ENCODE measurements at regions not wholly inside any gene's neighbourhood (a gene's known extent, or its start where the extent isn't known, plus 50 kb on each side); places are given as distances from the start of the nearest gene placed in this dataset.
"Not testable (repeated sequence)": the region's sequence is repeated elsewhere in the genome, so short reads cannot be mapped to it uniquely, and the experiment has no call there.

DNA sequence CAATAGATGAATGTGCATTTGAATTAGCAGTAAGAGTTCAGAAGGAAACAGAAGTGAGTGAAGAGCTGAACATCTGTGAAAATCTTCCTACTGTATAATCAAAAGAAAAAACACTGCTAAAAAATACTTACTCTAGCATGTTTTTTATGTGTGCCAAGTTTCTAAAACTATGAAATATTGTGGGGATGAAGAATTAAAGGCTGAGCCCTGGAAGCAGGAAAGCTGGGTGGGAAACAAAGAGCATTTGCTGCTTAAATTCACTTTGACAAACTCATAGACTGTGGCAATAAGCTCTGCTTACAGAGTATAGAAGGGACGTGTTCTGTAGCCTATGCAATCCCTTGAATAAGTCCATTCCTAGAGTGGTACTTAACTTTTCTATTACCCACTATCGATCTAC, 261.7 kb downstream of the ANKRD50 start:
- no peak overlapping the region for H3K4me3 Mint-ChIP-seq
- CTCF ChIA-PET: no interaction called here
- no peaks in the 10 kb centered on the region for H3K36me3 Mint-ChIP-seq
- intact Hi-C loops (cut with micrococcal nuclease): no loop called here
- no peaks in the 10 kb centered on the region for H3K4me1 Mint-ChIP-seq (ENCODE audit: low read depth)
- no peak overlapping the region for H3K27ac Mint-ChIP-seq
- POLR2A ChIA-PET: no interaction called here
- H3K9me3 Mint-ChIP-seq: peaks cover 6% of the 10 kb centered on the region
- H3K27me3 Mint-ChIP-seq: peaks cover 2% of the 10 kb centered on the region
- no peak for DNase-seq

GRCh38 chr4:124454772-124455270, 257.7 kb downstream of the ANKRD50 start:
- intact Hi-C loops (cut with micrococcal nuclease): no loop called here
- Mint-ChIP-seq H3K36me3 (no peaks in the 10 kb centered on the region), H3K4me1 (ENCODE audit: low read depth) (no peaks in the 10 kb centered on the region), H3K4me3 (no peak overlapping the region), H3K9me3 (no peaks in the 10 kb centered on the region), H3K27ac (no peak overlapping the region), H3K27me3 (no peaks in the 10 kb centered on the region)
- CTCF ChIA-PET: no interaction called here
- POLR2A ChIA-PET: no interaction called here
- no peak for DNase-seq

GRCh38 chr4:124455671-124456070, 256.9 kb downstream of the ANKRD50 start:
- ChIA-PET CTCF (no interaction called here), POLR2A (no interaction called here)
- Mint-ChIP-seq H3K36me3 (no peaks in the 10 kb centered on the region), H3K9me3 (peaks cover 1% of the 10 kb centered on the region), H3K4me1 (ENCODE audit: low read depth) (no peaks in the 10 kb centered on the region), H3K4me3 (no peak overlapping the region), H3K27me3 (no peaks in the 10 kb centered on the region), H3K27ac (no peak overlapping the region)
- no peak for DNase-seq
- intact Hi-C loops (cut with micrococcal nuclease): no loop called here

- POLR2A ChIA-PET: no interaction called here
- Mint-ChIP-seq H3K9me3 (peaks cover 19% of the 10 kb centered on the region), H3K36me3 (no peaks in the 10 kb centered on the region), H3K27me3 (no peaks in the 10 kb centered on the region), H3K27ac (no peak overlapping the region), H3K4me1 (ENCODE audit: low read depth) (no peaks in the 10 kb centered on the region), H3K4me3 (no peak overlapping the region)
- no peak for DNase-seq
- intact Hi-C loops (cut with micrococcal nuclease): no loop called here
- CTCF ChIA-PET: no interaction called here
These were observed 253.2 kb downstream of the ANKRD50 start for GRCh38 chr4:124459196-124459940.

DNA sequence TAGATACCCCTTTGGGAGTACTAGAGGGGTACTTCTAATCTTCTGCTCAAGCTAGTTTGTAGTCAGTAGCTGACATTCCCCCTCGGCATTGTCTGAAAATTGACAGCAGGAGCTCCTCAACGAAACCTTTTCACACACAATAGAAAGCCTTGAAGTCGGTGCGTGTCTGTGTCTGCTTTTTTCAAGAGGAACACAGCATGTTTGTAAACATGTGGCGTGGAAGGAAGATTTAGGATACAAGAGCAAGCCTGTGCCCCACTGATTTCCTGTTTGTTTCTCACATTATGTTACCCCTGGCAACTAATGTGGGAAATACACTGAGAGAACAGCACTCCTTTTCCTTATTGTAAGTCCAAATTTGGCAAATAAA, 252.6 kb downstream of the ANKRD50 start:
- no peaks in the 10 kb centered on the region for H3K4me1 Mint-ChIP-seq (ENCODE audit: low read depth)
- peaks cover 19% of the 10 kb centered on the region for H3K9me3 Mint-ChIP-seq
- H3K27ac Mint-ChIP-seq: no peak overlapping the region
- H3K27me3 Mint-ChIP-seq: no peaks in the 10 kb centered on the region
- no peak for DNase-seq
- no peak overlapping the region for H3K4me3 Mint-ChIP-seq
- ChIA-PET CTCF (no interaction called here), POLR2A (no interaction called here)
- intact Hi-C loops (cut with micrococcal nuclease): no loop called here
- no peaks in the 10 kb centered on the region for H3K36me3 Mint-ChIP-seq

- H3K27me3 Mint-ChIP-seq; H3K4me3 Mint-ChIP-seq; CTCF ChIA-PET; POLR2A ChIA-PET; intact Hi-C loops (cut with micrococcal nuclease); H3K4me1 Mint-ChIP-seq (ENCODE audit: low read depth); DNase-seq; H3K36me3 Mint-ChIP-seq; H3K27ac Mint-ChIP-seq: not testable (repeated sequence)
- peaks cover 19% of the 10 kb centered on the region for H3K9me3 Mint-ChIP-seq
These were observed 250.9 kb downstream of the ANKRD50 start for GRCh38 chr4:124461592-124461991.

GRCh38 chr4:124462954-124463828, 249.3 kb downstream of the ANKRD50 start:
- CTCF ChIA-PET: no interaction called here
- DNase-seq: no peak
- Mint-ChIP-seq H3K4me3 (no peak overlapping the region), H3K27ac (no peak overlapping the region), H3K4me1 (ENCODE audit: low read depth) (no peaks in the 10 kb centered on the region), H3K9me3 (peaks cover 19% of the 10 kb centered on the region), H3K36me3 (no peaks in the 10 kb centered on the region), H3K27me3 (no peaks in the 10 kb centered on the region)
- intact Hi-C loops (cut with micrococcal nuclease): no loop called here
- POLR2A ChIA-PET: no interaction called here

GRCh38 chr4:124464836-124465235, 247.7 kb downstream of the ANKRD50 start:
- DNase-seq: no peak
- no peak overlapping the region for H3K4me3 Mint-ChIP-seq
- intact Hi-C loops (cut with micrococcal nuclease): no loop called here
- CTCF ChIA-PET: no interaction called here
- H3K4me1 Mint-ChIP-seq (ENCODE audit: low read depth): no peaks in the 10 kb centered on the region
- H3K27me3 Mint-ChIP-seq: no peaks in the 10 kb centered on the region
- H3K36me3 Mint-ChIP-seq: no peaks in the 10 kb centered on the region
- no peak overlapping the region for H3K27ac Mint-ChIP-seq
- POLR2A ChIA-PET: no interaction called here
- H3K9me3 Mint-ChIP-seq: peaks cover 19% of the 10 kb centered on the region

- ChIA-PET POLR2A (no interaction called here), CTCF (no interaction called here)
- no peaks in the 10 kb centered on the region for H3K36me3 Mint-ChIP-seq
- no peaks in the 10 kb centered on the region for H3K27me3 Mint-ChIP-seq
- intact Hi-C loops (cut with micrococcal nuclease): no loop called here
- H3K4me3 Mint-ChIP-seq: no peak overlapping the region
- peaks cover 7% of the 10 kb centered on the region for H3K9me3 Mint-ChIP-seq
- DNase-seq: no peak
- no peak overlapping the region for H3K27ac Mint-ChIP-seq
- no peaks in the 10 kb centered on the region for H3K4me1 Mint-ChIP-seq (ENCODE audit: low read depth)
These were observed 244.2 kb downstream of the ANKRD50 start for GRCh38 chr4:124468360-124468759.

- H3K36me3 Mint-ChIP-seq: no peaks in the 10 kb centered on the region
- peaks cover 11% of the 10 kb centered on the region for H3K9me3 Mint-ChIP-seq
- POLR2A ChIA-PET: no interaction called here
These were observed 242.6 kb downstream of the ANKRD50 start for GRCh38 chr4:124469981-124470380.

GRCh38 chr4:124478470-124478869, 234.1 kb downstream of the ANKRD50 start:
- no peak for DNase-seq
- CTCF ChIA-PET: no interaction called here
- intact Hi-C loops (cut with micrococcal nuclease): no loop called here
- Mint-ChIP-seq H3K4me1 (ENCODE audit: low read depth) (no peaks in the 10 kb centered on the region), H3K4me3 (no peak overlapping the region), H3K36me3 (no peaks in the 10 kb centered on the region), H3K27me3 (no peaks in the 10 kb centered on the region), H3K27ac (no peak overlapping the region), H3K9me3 (peaks cover 4% of the 10 kb centered on the region)
- POLR2A ChIA-PET: no interaction called here

More at GRCh38 chr4:124469981-124470380, 242.6 kb downstream of the ANKRD50 start:
- Mint-ChIP-seq H3K4me1 (ENCODE audit: low read depth) (no peaks in the 10 kb centered on the region), H3K4me3 (no peak overlapping the region), H3K27ac (no peak overlapping the region), H3K27me3 (no peaks in the 10 kb centered on the region)
- DNase-seq: no peak
- intact Hi-C loops (cut with micrococcal nuclease): no loop called here
- CTCF ChIA-PET: no interaction called here

DNA sequence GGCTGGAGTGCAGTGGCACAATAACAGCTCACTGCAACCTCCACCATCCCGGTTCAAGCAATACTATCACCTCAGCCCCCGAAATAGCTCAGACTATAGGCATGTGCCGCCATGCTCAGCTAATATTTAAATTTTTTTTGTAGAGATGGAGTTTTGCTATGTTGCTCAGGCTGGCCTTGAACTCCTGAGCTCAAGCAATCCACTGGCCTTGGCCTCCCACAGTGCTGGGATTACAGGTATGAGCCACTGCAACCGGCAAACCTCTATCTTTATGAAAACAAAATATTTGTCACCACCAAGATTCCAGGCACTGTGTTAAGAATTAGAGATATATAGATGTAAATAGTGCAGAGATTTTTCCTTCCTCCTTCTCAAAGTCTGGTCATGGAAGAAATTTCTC, 232.5 kb downstream of the ANKRD50 start:
- DNase-seq: no peak
- no peak overlapping the region for H3K4me3 Mint-ChIP-seq
- no peaks in the 10 kb centered on the region for H3K9me3 Mint-ChIP-seq
- no peaks in the 10 kb centered on the region for H3K36me3 Mint-ChIP-seq
- H3K27ac Mint-ChIP-seq: no peak overlapping the region
- no peaks in the 10 kb centered on the region for H3K4me1 Mint-ChIP-seq (ENCODE audit: low read depth)
- intact Hi-C loops (cut with micrococcal nuclease): no loop called here
- ChIA-PET POLR2A (no interaction called here), CTCF (no interaction called here)
- H3K27me3 Mint-ChIP-seq: no peaks in the 10 kb centered on the region

- Mint-ChIP-seq H3K9me3 (no peaks in the 10 kb centered on the region), H3K4me1 (ENCODE audit: low read depth) (no peaks in the 10 kb centered on the region), H3K4me3 (no peak overlapping the region), H3K27ac (no peak overlapping the region), H3K27me3 (no peaks in the 10 kb centered on the region), H3K36me3 (no peaks in the 10 kb centered on the region)
- POLR2A ChIA-PET: no interaction called here
- DNase-seq: no peak
- CTCF ChIA-PET: no interaction called here
- intact Hi-C loops (cut with micrococcal nuclease): no loop called here
These were observed 231.4 kb downstream of the ANKRD50 start for GRCh38 chr4:124481123-124481522.

Measured in activated CD4-positive, alpha-beta memory T cell treated with anti-CD3 and anti-CD28 coated beads for 36 hours (primary cell).